ENCODE measurements at regions not wholly inside any gene's neighbourhood (a gene's known extent, or its start where the extent isn't known, plus 50 kb on each side); places are given as distances from the start of the nearest gene placed in this dataset.

- Mint-ChIP-seq H3K4me1 (no peaks in the 10 kb centered on the region), H3K36me3 (no peaks in the 10 kb centered on the region), H3K27me3 (ENCODE audit: low read depth in 2 of 2) (no peaks in the 10 kb centered on the region), H3K9me3 (peaks cover 2 to 18% of the 10 kb centered on the region in 2 donors), H3K4me3 (no peak overlapping the region), H3K27ac (no peak overlapping the region)
- Histone ChIP-seq H3K36me3 (ENCODE audit: control insufficient read depth, insufficient read depth, low read length) (no peaks in the 10 kb centered on the region), H3K4me1 (ENCODE audit: control insufficient read depth, insufficient read depth, low read length) (no peaks in the 10 kb centered on the region), H3K27me3 (ENCODE audit: control insufficient read depth, insufficient read depth, low read length) (no peaks in the 10 kb centered on the region), H3K9me3 (ENCODE audit: control insufficient read depth, insufficient read depth, low read length) (no peaks in the 10 kb centered on the region), H3K27ac (ENCODE audit: low read length) (no peak overlapping the region), H3K4me3 (ENCODE audit: low read length) (no peak overlapping the region)
- intact Hi-C loops (cut with micrococcal nuclease) = no loop called here
- DNase-seq (no peak), ATAC-seq (no peak)
- TF ChIP-seq CTCF (IDR thresholded peaks at IDR 0.05) = no peak
These were observed 1393.3 kb downstream of the MAT2B start for GRCh38 chr5:164898705-164899104.

- intact Hi-C loops (cut with micrococcal nuclease) = no loop called here
- H3K4me1 Mint-ChIP-seq = no peaks in the 10 kb centered on the region
- Histone ChIP-seq H3K4me3 (ENCODE audit: low read length) (no peak overlapping the region), H3K27ac (ENCODE audit: low read length) (no peak overlapping the region), H3K36me3 (ENCODE audit: control insufficient read depth, insufficient read depth, low read length) (no peaks in the 10 kb centered on the region), H3K4me1 (ENCODE audit: control insufficient read depth, insufficient read depth, low read length) (no peaks in the 10 kb centered on the region), H3K9me3 (ENCODE audit: control insufficient read depth, insufficient read depth, low read length) (no peaks in the 10 kb centered on the region), H3K27me3 (ENCODE audit: control insufficient read depth, insufficient read depth, low read length) (no peaks in the 10 kb centered on the region)
- H3K9me3 Mint-ChIP-seq = peaks cover 14 to 15% of the 10 kb centered on the region in 2 donors
- H3K4me3 Mint-ChIP-seq = no peak overlapping the region
- no peaks in the 10 kb centered on the region for H3K27me3 Mint-ChIP-seq (ENCODE audit: low read depth in 2 of 2)
- TF ChIP-seq CTCF (IDR thresholded peaks at IDR 0.05) = no peak
- no peak overlapping the region for H3K27ac Mint-ChIP-seq
- H3K36me3 Mint-ChIP-seq = no peaks in the 10 kb centered on the region
- 94% methylated on average over 3 of the region's 3 CpGs for WGBS (ENCODE audit: insufficient coverage)
- ATAC-seq (no peak), DNase-seq (no peak)
These were observed 1404.3 kb downstream of the MAT2B start for GRCh38 chr5:164909673-164910072.

GRCh38 chr5:164921722-164922121 lies 1416.3 kb downstream of the MAT2B start:
- intact Hi-C loops (cut with micrococcal nuclease) = no loop called here
- Histone ChIP-seq H3K27me3 (ENCODE audit: control insufficient read depth, insufficient read depth, low read length) (no peaks in the 10 kb centered on the region), H3K36me3 (ENCODE audit: control insufficient read depth, insufficient read depth, low read length) (no peaks in the 10 kb centered on the region), H3K9me3 (ENCODE audit: control insufficient read depth, insufficient read depth, low read length) (no peaks in the 10 kb centered on the region), H3K27ac (ENCODE audit: low read length) (no peak overlapping the region), H3K4me1 (ENCODE audit: control insufficient read depth, insufficient read depth, low read length) (no peaks in the 10 kb centered on the region), H3K4me3 (ENCODE audit: low read length) (no peak overlapping the region)
- Mint-ChIP-seq H3K4me3 (no peak overlapping the region), H3K4me1 (no peaks in the 10 kb centered on the region), H3K36me3 (peaks cover 13% of the 10 kb centered on the region), H3K9me3 (peaks cover 9 to 10% of the 10 kb centered on the region in 2 donors), H3K27ac (no peak overlapping the region), H3K27me3 (ENCODE audit: low read depth in 2 of 2) (no peaks in the 10 kb centered on the region)
- no peak for TF ChIP-seq CTCF (IDR thresholded peaks at IDR 0.05)
- DNase-seq (no peak), ATAC-seq (no peak)

GRCh38 chr5:164934039-164934438 lies 1428.6 kb downstream of the MAT2B start:
- peaks cover 21% of the 10 kb centered on the region for H3K36me3 Mint-ChIP-seq

More at GRCh38 chr5:164934039-164934438, 1428.6 kb downstream of the MAT2B start:
- H3K27ac ChIP-seq (ENCODE audit: low read length) = no peak overlapping the region
- H3K27ac Mint-ChIP-seq = no peak overlapping the region
- H3K4me3 Mint-ChIP-seq = no peak overlapping the region
- peaks cover 30 to 33% of the 10 kb centered on the region in 2 donors for H3K9me3 Mint-ChIP-seq
- intact Hi-C loops (cut with micrococcal nuclease) = no loop called here
- no peaks in the 10 kb centered on the region for H3K27me3 Mint-ChIP-seq (ENCODE audit: low read depth in 2 of 2)
- no peak for DNase-seq
- ATAC-seq = no peak
- H3K27me3 ChIP-seq (ENCODE audit: control insufficient read depth, insufficient read depth, low read length) = no peaks in the 10 kb centered on the region
- H3K4me1 Mint-ChIP-seq = no peaks in the 10 kb centered on the region
- no peak for TF ChIP-seq CTCF (IDR thresholded peaks at IDR 0.05)
- 83% methylated on average over 7 of the region's 7 CpGs for WGBS (ENCODE audit: insufficient coverage)
- H3K4me1 ChIP-seq (ENCODE audit: control insufficient read depth, insufficient read depth, low read length) = no peaks in the 10 kb centered on the region
- H3K9me3 ChIP-seq (ENCODE audit: control insufficient read depth, insufficient read depth, low read length) = peaks cover 7% of the 10 kb centered on the region
- no peaks in the 10 kb centered on the region for H3K36me3 ChIP-seq (ENCODE audit: control insufficient read depth, insufficient read depth, low read length)
- H3K4me3 ChIP-seq (ENCODE audit: low read length) = no peak overlapping the region

All from natural killer cell (primary cell).